ENCODE measurements at regions not wholly inside any gene's neighbourhood (a gene's known extent, or its start where the extent isn't known, plus 50 kb on each side); places are given as distances from the start of the nearest gene placed in this dataset.
"Not testable (repeated sequence)": the region's sequence is repeated elsewhere in the genome, so short reads cannot be mapped to it uniquely, and the experiment has no call there.

DNA sequence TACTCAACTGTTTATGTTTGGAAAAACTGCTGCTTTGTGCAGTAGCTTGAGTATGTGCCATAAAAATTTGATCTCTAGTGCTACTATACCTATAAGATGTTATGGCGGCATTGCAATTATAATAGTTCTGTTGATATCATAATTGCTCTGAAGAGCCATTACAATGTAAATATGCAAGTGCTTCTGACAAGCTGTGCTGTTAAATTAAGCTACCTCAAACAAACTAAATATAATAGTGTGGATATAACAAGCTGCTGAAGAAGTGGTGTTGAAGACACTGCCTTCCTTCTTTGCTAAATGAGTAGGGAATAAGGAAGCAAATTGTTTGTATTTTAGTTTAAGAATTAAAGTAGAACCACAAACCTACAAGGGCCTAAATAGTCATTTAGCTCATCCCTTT lies 301.0 kb upstream of the MIS18BP1 start:
- H3K27ac ChIP-seq (ENCODE audit: low read depth in 2 of 2, low read length in 1 of 2), result no peak overlapping the region
- H3K79me2 ChIP-seq (ENCODE audit: insufficient read depth), result no peaks in the 10 kb centered on the region
- H3F3A ChIP-seq (replicated peaks; ENCODE audit: insufficient read depth), result no peaks in the 10 kb centered on the region
- WGBS (ENCODE audit: low lambda C conversion rate), result 56% methylated on average over 1 of the region's 1 CpG
- H3K36me3 ChIP-seq (replicated peaks in 1 of 2; ENCODE audit: control insufficient read depth in 1 of 2, insufficient read depth in 2 of 2, low read length in 1 of 2), result no peaks in the 10 kb centered on the region
- DNase-seq, result no peak
- no peak overlapping the region for H3K4me2 ChIP-seq
- H3K4me1 ChIP-seq (ENCODE audit: control insufficient read depth in 1 of 2, insufficient read depth in 2 of 2, low read depth in 1 of 2, low read length in 1 of 2), result no peaks in the 10 kb centered on the region
- H3K4me3 ChIP-seq (ENCODE audit: low read depth in 2 of 2, low read length in 1 of 2), result no peak overlapping the region
- ChIA-PET POLR2A (no interaction called here), CTCF (no interaction called here)
- no peak overlapping the region for H2AFZ ChIP-seq (ENCODE audit: low read depth)
- H3K27me3 ChIP-seq (ENCODE audit: insufficient read depth), result no peaks in the 10 kb centered on the region; the same call in 1 of the 2 replicates
- no peak overlapping the region for H3K9ac ChIP-seq
- H4K20me1 ChIP-seq (ENCODE audit: insufficient read depth), result no peaks in the 10 kb centered on the region
- H3K9me3 ChIP-seq, result no peaks in the 10 kb centered on the region
- no peaks in the 10 kb centered on the region for H3K9me2 ChIP-seq
- TF ChIP-seq, protein P1, sequence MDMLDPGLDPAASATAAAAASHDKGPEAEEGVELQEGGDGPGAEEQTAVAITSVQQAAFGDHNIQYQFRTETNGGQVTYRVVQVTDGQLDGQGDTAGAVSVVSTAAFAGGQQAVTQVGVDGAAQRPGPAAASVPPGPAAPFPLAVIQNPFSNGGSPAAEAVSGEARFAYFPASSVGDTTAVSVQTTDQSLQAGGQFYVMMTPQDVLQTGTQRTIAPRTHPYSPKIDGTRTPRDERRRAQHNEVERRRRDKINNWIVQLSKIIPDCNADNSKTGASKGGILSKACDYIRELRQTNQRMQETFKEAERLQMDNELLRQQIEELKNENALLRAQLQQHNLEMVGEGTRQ (IDR thresholded peaks at IDR 0.05; ENCODE audit: borderline replicate concordance, low read depth, low read length), result no peak
- TF ChIP-seq, protein P2, sequence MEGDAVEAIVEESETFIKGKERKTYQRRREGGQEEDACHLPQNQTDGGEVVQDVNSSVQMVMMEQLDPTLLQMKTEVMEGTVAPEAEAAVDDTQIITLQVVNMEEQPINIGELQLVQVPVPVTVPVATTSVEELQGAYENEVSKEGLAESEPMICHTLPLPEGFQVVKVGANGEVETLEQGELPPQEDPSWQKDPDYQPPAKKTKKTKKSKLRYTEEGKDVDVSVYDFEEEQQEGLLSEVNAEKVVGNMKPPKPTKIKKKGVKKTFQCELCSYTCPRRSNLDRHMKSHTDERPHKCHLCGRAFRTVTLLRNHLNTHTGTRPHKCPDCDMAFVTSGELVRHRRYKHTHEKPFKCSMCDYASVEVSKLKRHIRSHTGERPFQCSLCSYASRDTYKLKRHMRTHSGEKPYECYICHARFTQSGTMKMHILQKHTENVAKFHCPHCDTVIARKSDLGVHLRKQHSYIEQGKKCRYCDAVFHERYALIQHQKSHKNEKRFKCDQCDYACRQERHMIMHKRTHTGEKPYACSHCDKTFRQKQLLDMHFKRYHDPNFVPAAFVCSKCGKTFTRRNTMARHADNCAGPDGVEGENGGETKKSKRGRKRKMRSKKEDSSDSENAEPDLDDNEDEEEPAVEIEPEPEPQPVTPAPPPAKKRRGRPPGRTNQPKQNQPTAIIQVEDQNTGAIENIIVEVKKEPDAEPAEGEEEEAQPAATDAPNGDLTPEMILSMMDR (IDR thresholded peaks at IDR 0.05), result no peak
- TF ChIP-seq FOXM1 (IDR thresholded peaks at IDR 0.05; ENCODE audit: low read depth) (no peak), MEF2A (IDR thresholded peaks at IDR 0.05; ENCODE audit: borderline replicate concordance, low read depth) (no peak)
- TF ChIP-seq, protein P3, sequence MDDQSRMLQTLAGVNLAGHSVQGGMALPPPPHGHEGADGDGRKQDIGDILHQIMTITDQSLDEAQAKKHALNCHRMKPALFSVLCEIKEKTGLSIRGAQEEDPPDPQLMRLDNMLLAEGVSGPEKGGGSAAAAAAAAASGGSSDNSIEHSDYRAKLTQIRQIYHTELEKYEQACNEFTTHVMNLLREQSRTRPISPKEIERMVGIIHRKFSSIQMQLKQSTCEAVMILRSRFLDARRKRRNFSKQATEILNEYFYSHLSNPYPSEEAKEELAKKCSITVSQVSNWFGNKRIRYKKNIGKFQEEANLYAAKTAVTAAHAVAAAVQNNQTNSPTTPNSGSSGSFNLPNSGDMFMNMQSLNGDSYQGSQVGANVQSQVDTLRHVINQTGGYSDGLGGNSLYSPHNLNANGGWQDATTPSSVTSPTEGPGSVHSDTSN (IDR thresholded peaks at IDR 0.05), result no peak

DNA sequence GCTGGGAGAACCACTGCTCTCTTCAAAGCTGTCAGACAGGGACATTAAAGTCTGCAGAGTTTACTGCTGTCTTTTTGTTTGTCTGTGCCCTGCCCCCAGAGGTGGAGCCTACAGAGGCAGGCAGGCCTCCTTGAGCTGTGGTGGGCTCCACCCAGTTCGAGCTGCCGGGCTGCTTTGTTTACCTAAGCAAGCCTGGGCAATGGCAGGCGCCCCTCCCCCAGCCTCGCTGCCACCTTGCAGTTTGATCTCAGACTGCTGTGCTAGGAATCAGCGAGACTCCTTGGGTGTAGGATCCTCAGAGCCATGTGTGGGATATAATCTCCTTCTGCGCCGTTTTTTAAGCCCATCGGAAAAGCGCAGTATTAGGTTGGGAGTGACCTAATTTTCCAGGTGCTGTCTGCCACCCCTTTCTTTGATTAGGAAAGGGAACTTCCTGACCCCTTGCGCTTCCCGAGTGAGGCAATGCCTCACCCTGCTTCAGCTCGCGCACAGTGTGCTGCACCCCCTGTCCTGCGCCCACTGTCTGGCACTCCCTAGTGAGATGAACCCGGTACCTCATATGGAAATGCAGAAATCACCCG lies 298.3 kb upstream of the MIS18BP1 start:
- H3K4me3 ChIP-seq (ENCODE audit: low read depth in 2 of 2, low read length in 1 of 2); H2AFZ ChIP-seq (ENCODE audit: low read depth); DNase-seq; H3K4me1 ChIP-seq (ENCODE audit: control insufficient read depth in 1 of 2, insufficient read depth in 2 of 2, low read depth in 1 of 2, low read length in 1 of 2); H3K79me2 ChIP-seq (ENCODE audit: insufficient read depth); H3K4me2 ChIP-seq; H3F3A ChIP-seq (replicated peaks; ENCODE audit: insufficient read depth); CTCF ChIA-PET; H3K27ac ChIP-seq (ENCODE audit: low read depth in 2 of 2, low read length in 1 of 2); H3K27me3 ChIP-seq (ENCODE audit: insufficient read depth); POLR2A ChIA-PET; H3K9me3 ChIP-seq; H4K20me1 ChIP-seq (ENCODE audit: insufficient read depth); H3K36me3 ChIP-seq (replicated peaks in 1 of 2; ENCODE audit: control insufficient read depth in 1 of 2, insufficient read depth in 2 of 2, low read length in 1 of 2); H3K9me2 ChIP-seq; H3K9ac ChIP-seq: not testable (repeated sequence)
- WGBS (ENCODE audit: low lambda C conversion rate), result 0% methylated on average over 5 of the region's 16 CpGs

DNA sequence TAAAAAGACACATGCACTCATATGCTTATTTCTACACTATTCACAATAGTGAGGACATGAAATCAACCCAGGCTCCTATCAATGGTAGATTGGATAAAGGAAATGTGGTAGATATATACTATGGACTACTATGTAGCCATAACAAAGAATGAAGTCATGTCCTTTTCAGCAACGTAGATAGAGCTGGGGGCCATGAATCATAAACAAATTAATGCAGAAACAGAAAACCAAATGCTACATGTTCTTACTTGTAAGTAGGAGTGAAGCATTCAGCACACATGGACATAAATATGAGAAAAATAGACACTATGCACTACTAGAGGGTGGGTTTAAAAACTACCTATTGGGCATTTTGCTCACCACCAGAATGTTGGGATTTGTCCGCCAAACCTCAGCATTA lies 278.0 kb upstream of the MIS18BP1 start:
- Histone ChIP-seq H3K9me3 (no peaks in the 10 kb centered on the region), H2AFZ (ENCODE audit: low read depth) (no peak overlapping the region), H3K9me2 (no peaks in the 10 kb centered on the region), H3F3A (replicated peaks; ENCODE audit: insufficient read depth) (no peaks in the 10 kb centered on the region), H4K20me1 (ENCODE audit: insufficient read depth) (no peaks in the 10 kb centered on the region), H3K4me1 (ENCODE audit: control insufficient read depth in 1 of 2, insufficient read depth in 2 of 2, low read depth in 1 of 2, low read length in 1 of 2) (no peaks in the 10 kb centered on the region), H3K4me3 (ENCODE audit: low read depth in 2 of 2, low read length in 1 of 2) (no peak overlapping the region), H3K9ac (no peak overlapping the region), H3K4me2 (no peak overlapping the region), H3K27ac (ENCODE audit: low read depth in 2 of 2, low read length in 1 of 2) (no peak overlapping the region), H3K79me2 (ENCODE audit: insufficient read depth) (no peaks in the 10 kb centered on the region), H3K27me3 (ENCODE audit: insufficient read depth) (no peaks in the 10 kb centered on the region), H3K36me3 (replicated peaks in 1 of 2; ENCODE audit: control insufficient read depth in 1 of 2, insufficient read depth in 2 of 2, low read length in 1 of 2) (no peaks in the 10 kb centered on the region)
- no peak for DNase-seq
- ChIA-PET POLR2A (no interaction called here), CTCF (no interaction called here)
- TF ChIP-seq JUND (IDR thresholded peaks at IDR 0.05), result no peak
- 32% methylated on average over 2 of the region's 2 CpGs for WGBS (ENCODE audit: low lambda C conversion rate)
